ENCODE measurements at regions not wholly inside any gene's neighbourhood (a gene's known extent, or its start where the extent isn't known, plus 50 kb on each side); places are given as distances from the start of the nearest gene placed in this dataset.
"Not testable (repeated sequence)": the region's sequence is repeated elsewhere in the genome, so short reads cannot be mapped to it uniquely, and the experiment has no call there.

GRCh38 chr15:38761681-38762080 lies 197.1 kb upstream of the RASGRP1 start:
- Histone ChIP-seq H3K27me3 (ENCODE audit: low read depth, low read length) (no peaks in the 10 kb centered on the region), H3K4me3 (ENCODE audit: low read depth in 1 of 2, low read length in 2 of 2) (no peak overlapping the region), H3K36me3 (ENCODE audit: control insufficient read depth in 1 of 2, insufficient read depth in 2 of 2, low read length in 2 of 2) (no peaks in the 10 kb centered on the region), H3K9me3 (ENCODE audit: control insufficient read depth in 1 of 2, low read length in 2 of 2) (no peaks in the 10 kb centered on the region), H3K4me1 (ENCODE audit: control insufficient read depth in 1 of 2, insufficient read depth in 2 of 2, low read length in 2 of 2) (no peaks in the 10 kb centered on the region), H3K27ac (ENCODE audit: low read length) (no peak overlapping the region)

- no peaks in the 10 kb centered on the region for H3K9me3 ChIP-seq (ENCODE audit: control insufficient read depth in 1 of 2, low read length in 2 of 2)
- no peaks in the 10 kb centered on the region for H3K27me3 ChIP-seq (ENCODE audit: low read depth, low read length)
- no peaks in the 10 kb centered on the region for H3K36me3 ChIP-seq (ENCODE audit: control insufficient read depth in 1 of 2, insufficient read depth in 2 of 2, low read length in 2 of 2)
- H3K4me3 ChIP-seq (ENCODE audit: low read depth in 1 of 2, low read length in 2 of 2): no peak overlapping the region
- H3K4me1 ChIP-seq (ENCODE audit: control insufficient read depth in 1 of 2, insufficient read depth in 2 of 2, low read length in 2 of 2): no peaks in the 10 kb centered on the region
- H3K27ac ChIP-seq (ENCODE audit: low read length): no peak overlapping the region
These were observed 204.4 kb upstream of the RASGRP1 start for GRCh38 chr15:38768970-38769369.

DNA sequence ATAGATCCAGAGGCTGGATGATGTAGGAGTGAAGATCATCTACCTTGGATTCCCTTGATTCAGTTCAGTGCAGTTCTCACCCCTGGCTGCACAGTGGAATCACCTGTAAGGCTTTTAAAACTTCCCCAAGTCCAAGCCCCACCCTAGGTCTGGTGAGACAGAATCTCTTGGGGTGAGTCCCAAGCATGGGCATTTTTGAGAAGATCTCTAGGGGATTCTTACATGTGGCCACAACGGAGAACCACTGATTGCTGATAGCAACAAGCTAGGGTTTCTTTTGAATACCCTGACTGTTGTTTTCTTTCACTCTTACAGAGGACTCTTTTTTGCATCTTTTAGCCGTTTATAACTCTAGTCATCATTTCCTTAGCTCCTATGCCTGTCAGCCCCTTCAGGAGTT lies 204.9 kb upstream of the RASGRP1 start:
- H3K4me1 ChIP-seq (ENCODE audit: control insufficient read depth in 1 of 2, insufficient read depth in 2 of 2, low read length in 2 of 2): no peaks in the 10 kb centered on the region
- H3K9me3 ChIP-seq (ENCODE audit: control insufficient read depth in 1 of 2, low read length in 2 of 2): no peaks in the 10 kb centered on the region
- no peak overlapping the region for H3K27ac ChIP-seq (ENCODE audit: low read length)
- no peaks in the 10 kb centered on the region for H3K36me3 ChIP-seq (ENCODE audit: control insufficient read depth in 1 of 2, insufficient read depth in 2 of 2, low read length in 2 of 2)
- no peaks in the 10 kb centered on the region for H3K27me3 ChIP-seq (ENCODE audit: low read depth, low read length)
- no peak overlapping the region for H3K4me3 ChIP-seq (ENCODE audit: low read depth in 1 of 2, low read length in 2 of 2)

GRCh38 chr15:38774076-38774475 lies 209.5 kb upstream of the RASGRP1 start:
- H3K27ac ChIP-seq (ENCODE audit: low read length); H3K36me3 ChIP-seq (ENCODE audit: control insufficient read depth in 1 of 2, insufficient read depth in 2 of 2, low read length in 2 of 2); H3K4me1 ChIP-seq (ENCODE audit: control insufficient read depth in 1 of 2, insufficient read depth in 2 of 2, low read length in 2 of 2); H3K4me3 ChIP-seq (ENCODE audit: low read depth in 1 of 2, low read length in 2 of 2); H3K9me3 ChIP-seq (ENCODE audit: control insufficient read depth in 1 of 2, low read length in 2 of 2); H3K27me3 ChIP-seq (ENCODE audit: low read depth, low read length): not testable (repeated sequence)

- Histone ChIP-seq H3K4me1 (ENCODE audit: control insufficient read depth in 1 of 2, insufficient read depth in 2 of 2, low read length in 2 of 2) (no peaks in the 10 kb centered on the region), H3K27ac (ENCODE audit: low read length) (no peak overlapping the region), H3K4me3 (ENCODE audit: low read depth in 1 of 2, low read length in 2 of 2) (no peak overlapping the region), H3K27me3 (ENCODE audit: low read depth, low read length) (no peaks in the 10 kb centered on the region), H3K9me3 (ENCODE audit: control insufficient read depth in 1 of 2, low read length in 2 of 2) (no peaks in the 10 kb centered on the region), H3K36me3 (ENCODE audit: control insufficient read depth in 1 of 2, insufficient read depth in 2 of 2, low read length in 2 of 2) (no peaks in the 10 kb centered on the region)
These were observed 216.6 kb upstream of the RASGRP1 start for GRCh38 chr15:38781196-38781595.

DNA sequence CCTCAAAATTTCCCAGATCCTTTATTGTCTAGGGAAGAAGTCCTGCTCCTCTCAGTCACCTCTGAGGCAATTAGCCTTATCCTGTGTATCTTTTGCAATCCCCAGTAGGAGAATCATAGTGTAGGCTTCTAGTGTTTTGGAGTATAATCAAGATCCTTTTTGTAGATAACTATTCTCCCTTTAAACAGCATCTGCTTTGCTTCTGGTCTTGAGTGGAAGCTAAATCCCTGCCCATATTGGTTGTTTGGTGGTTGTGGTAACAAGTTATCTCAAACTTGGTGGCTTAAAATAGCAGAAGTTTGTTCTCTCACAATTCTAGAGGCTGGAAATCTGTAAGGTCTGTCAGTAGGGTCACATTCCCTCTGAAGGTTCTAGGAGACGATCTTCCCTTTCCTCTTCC lies 217.5 kb upstream of the RASGRP1 start:
- Histone ChIP-seq H3K36me3 (ENCODE audit: control insufficient read depth in 1 of 2, insufficient read depth in 2 of 2, low read length in 2 of 2) (no peaks in the 10 kb centered on the region), H3K27me3 (ENCODE audit: low read depth, low read length) (no peaks in the 10 kb centered on the region), H3K27ac (ENCODE audit: low read length) (no peak overlapping the region), H3K9me3 (ENCODE audit: control insufficient read depth in 1 of 2, low read length in 2 of 2) (no peaks in the 10 kb centered on the region), H3K4me1 (ENCODE audit: control insufficient read depth in 1 of 2, insufficient read depth in 2 of 2, low read length in 2 of 2) (no peaks in the 10 kb centered on the region), H3K4me3 (ENCODE audit: low read depth in 1 of 2, low read length in 2 of 2) (no peak overlapping the region)

GRCh38 chr15:38788918-38789317 lies 224.3 kb upstream of the RASGRP1 start:
- Histone ChIP-seq H3K4me3 (ENCODE audit: low read depth in 1 of 2, low read length in 2 of 2) (no peak overlapping the region), H3K27ac (ENCODE audit: low read length) (no peak overlapping the region), H3K9me3 (ENCODE audit: control insufficient read depth in 1 of 2, low read length in 2 of 2) (no peaks in the 10 kb centered on the region), H3K27me3 (ENCODE audit: low read depth, low read length) (no peaks in the 10 kb centered on the region), H3K4me1 (ENCODE audit: control insufficient read depth in 1 of 2, insufficient read depth in 2 of 2, low read length in 2 of 2) (no peaks in the 10 kb centered on the region), H3K36me3 (ENCODE audit: control insufficient read depth in 1 of 2, insufficient read depth in 2 of 2, low read length in 2 of 2) (no peaks in the 10 kb centered on the region)

DNA sequence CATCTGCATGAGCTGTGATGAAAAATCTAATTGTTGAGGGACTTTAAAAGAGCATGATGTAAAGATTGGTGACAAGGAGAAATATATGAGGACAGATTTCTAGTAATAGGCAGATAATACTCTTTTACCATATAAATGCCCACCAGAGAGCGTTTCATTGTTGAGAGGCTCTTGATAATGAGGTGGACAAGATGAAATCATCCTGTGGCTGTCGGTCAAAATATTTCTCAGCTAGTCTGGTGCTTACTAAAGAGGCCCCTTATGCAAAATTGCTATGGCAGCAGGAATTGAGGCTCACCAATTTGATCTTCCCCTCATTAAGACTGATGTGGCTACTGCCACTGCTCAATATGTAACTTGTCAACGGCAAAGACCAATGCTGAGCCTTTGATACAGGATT lies 225.0 kb upstream of the RASGRP1 start:
- no peaks in the 10 kb centered on the region for H3K9me3 ChIP-seq (ENCODE audit: control insufficient read depth in 1 of 2, low read length in 2 of 2)
- H3K4me1 ChIP-seq (ENCODE audit: control insufficient read depth in 1 of 2, insufficient read depth in 2 of 2, low read length in 2 of 2): no peaks in the 10 kb centered on the region
- H3K36me3 ChIP-seq (ENCODE audit: control insufficient read depth in 1 of 2, insufficient read depth in 2 of 2, low read length in 2 of 2): no peaks in the 10 kb centered on the region
- H3K4me3 ChIP-seq (ENCODE audit: low read depth in 1 of 2, low read length in 2 of 2): no peak overlapping the region
- H3K27ac ChIP-seq (ENCODE audit: low read length): no peak overlapping the region
- no peaks in the 10 kb centered on the region for H3K27me3 ChIP-seq (ENCODE audit: low read depth, low read length)

- Histone ChIP-seq H3K27ac (ENCODE audit: low read length) (no peak overlapping the region), H3K36me3 (ENCODE audit: control insufficient read depth in 1 of 2, insufficient read depth in 2 of 2, low read length in 2 of 2) (no peaks in the 10 kb centered on the region), H3K4me1 (ENCODE audit: control insufficient read depth in 1 of 2, insufficient read depth in 2 of 2, low read length in 2 of 2) (no peaks in the 10 kb centered on the region), H3K27me3 (ENCODE audit: low read depth, low read length) (no peaks in the 10 kb centered on the region), H3K4me3 (ENCODE audit: low read depth in 1 of 2, low read length in 2 of 2) (no peak overlapping the region), H3K9me3 (ENCODE audit: control insufficient read depth in 1 of 2, low read length in 2 of 2) (no peaks in the 10 kb centered on the region)
These were observed 228.7 kb upstream of the RASGRP1 start for GRCh38 chr15:38793206-38793810.

DNA sequence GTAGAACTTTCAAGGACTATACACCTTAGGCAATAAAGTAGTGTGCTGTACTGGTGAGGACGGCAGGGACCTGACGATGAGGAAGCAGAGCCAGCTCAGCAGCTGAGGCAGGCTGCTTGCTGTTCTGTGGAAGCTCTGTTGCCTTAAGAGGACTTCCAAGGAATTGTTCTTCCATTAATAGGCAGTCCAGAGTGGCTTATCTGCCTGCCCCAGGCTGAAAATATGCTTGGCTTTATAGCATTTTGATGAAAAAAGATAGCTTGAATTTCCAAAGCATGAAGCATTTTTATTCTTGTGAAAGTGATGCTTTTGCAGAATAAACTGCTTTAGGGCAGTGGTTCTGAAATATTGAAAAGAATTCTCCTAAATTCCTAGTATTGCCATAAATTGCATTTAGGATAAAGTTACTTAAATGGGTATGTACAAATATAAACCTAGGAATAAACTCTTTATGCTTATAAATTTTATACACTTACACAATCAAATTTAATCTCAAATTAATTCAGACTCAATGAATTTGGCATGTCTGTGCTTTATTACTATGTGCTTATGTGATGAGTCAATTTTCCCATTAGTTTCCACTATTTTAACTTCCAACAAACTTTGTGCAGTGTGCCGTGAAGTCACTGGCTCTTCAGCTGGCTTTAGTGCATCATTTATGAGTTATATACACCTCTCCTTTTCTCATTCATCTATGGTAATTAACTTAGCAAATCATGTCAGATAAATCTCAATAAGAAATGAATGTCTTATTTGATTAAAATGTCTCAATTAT lies 231.0 kb upstream of the RASGRP1 start:
- Histone ChIP-seq H3K36me3 (ENCODE audit: control insufficient read depth in 1 of 2, insufficient read depth in 2 of 2, low read length in 2 of 2) (no peaks in the 10 kb centered on the region), H3K4me1 (ENCODE audit: control insufficient read depth in 1 of 2, insufficient read depth in 2 of 2, low read length in 2 of 2) (no peaks in the 10 kb centered on the region), H3K27ac (ENCODE audit: low read length) (no peak overlapping the region), H3K27me3 (ENCODE audit: low read depth, low read length) (no peaks in the 10 kb centered on the region), H3K4me3 (ENCODE audit: low read depth in 1 of 2, low read length in 2 of 2) (no peak overlapping the region), H3K9me3 (ENCODE audit: control insufficient read depth in 1 of 2, low read length in 2 of 2) (no peaks in the 10 kb centered on the region)

DNA sequence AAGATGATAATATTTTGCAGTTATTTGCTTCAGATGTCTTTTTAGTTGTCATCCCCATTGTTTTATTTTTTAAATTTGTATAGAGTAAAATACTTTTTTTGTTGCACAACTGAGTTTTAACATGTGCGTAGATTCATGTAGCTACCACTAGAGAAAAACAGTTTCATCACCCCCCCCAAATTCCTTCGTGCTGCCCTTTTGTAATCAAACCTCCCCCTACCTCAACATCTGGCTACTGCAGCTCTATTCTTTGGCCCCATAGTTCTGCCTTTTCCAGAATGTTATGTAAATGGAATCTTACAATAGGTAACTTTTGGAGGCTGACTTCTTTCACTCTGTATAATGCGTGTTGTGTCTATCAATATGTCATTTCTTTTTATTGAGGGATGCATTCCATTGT lies 232.0 kb upstream of the RASGRP1 start:
- H3K4me1 ChIP-seq (ENCODE audit: control insufficient read depth in 1 of 2, insufficient read depth in 2 of 2, low read length in 2 of 2): no peaks in the 10 kb centered on the region
- no peaks in the 10 kb centered on the region for H3K27me3 ChIP-seq (ENCODE audit: low read depth, low read length)
- H3K27ac ChIP-seq (ENCODE audit: low read length): no peak overlapping the region
- H3K9me3 ChIP-seq (ENCODE audit: control insufficient read depth in 1 of 2, low read length in 2 of 2): no peaks in the 10 kb centered on the region
- H3K4me3 ChIP-seq (ENCODE audit: low read depth in 1 of 2, low read length in 2 of 2): no peak overlapping the region
- no peaks in the 10 kb centered on the region for H3K36me3 ChIP-seq (ENCODE audit: control insufficient read depth in 1 of 2, insufficient read depth in 2 of 2, low read length in 2 of 2)

- H3K27ac ChIP-seq (ENCODE audit: low read length); H3K4me3 ChIP-seq (ENCODE audit: low read depth in 1 of 2, low read length in 2 of 2); H3K27me3 ChIP-seq (ENCODE audit: low read depth, low read length); H3K4me1 ChIP-seq (ENCODE audit: control insufficient read depth in 1 of 2, insufficient read depth in 2 of 2, low read length in 2 of 2); H3K9me3 ChIP-seq (ENCODE audit: control insufficient read depth in 1 of 2, low read length in 2 of 2); H3K36me3 ChIP-seq (ENCODE audit: control insufficient read depth in 1 of 2, insufficient read depth in 2 of 2, low read length in 2 of 2): not testable (repeated sequence)
These were observed 232.9 kb upstream of the RASGRP1 start for GRCh38 chr15:38797506-38797905.

Data from muscle layer of duodenum (tissue), 2 donors.